ENCODE measurements at regions not wholly inside any gene's neighbourhood (a gene's known extent, or its start where the extent isn't known, plus 50 kb on each side); places are given as distances from the start of the nearest gene placed in this dataset.
A peak's percentile ranks its signal among the peaks of the same experiment; 100 is the strongest.

- H3K36me3 ChIP-seq = no peaks in the 10 kb centered on the region
- no peak for DNase-seq (ENCODE audit: low read depth in 1 of 2, low spot score in 1 of 2)
- H3K4me3 ChIP-seq = no peak overlapping the region
- no peaks in the 10 kb centered on the region for H3K27me3 ChIP-seq
- H3K9me3 ChIP-seq (ENCODE audit: low read depth) = no peaks in the 10 kb centered on the region
- TF ChIP-seq, protein P1, sequence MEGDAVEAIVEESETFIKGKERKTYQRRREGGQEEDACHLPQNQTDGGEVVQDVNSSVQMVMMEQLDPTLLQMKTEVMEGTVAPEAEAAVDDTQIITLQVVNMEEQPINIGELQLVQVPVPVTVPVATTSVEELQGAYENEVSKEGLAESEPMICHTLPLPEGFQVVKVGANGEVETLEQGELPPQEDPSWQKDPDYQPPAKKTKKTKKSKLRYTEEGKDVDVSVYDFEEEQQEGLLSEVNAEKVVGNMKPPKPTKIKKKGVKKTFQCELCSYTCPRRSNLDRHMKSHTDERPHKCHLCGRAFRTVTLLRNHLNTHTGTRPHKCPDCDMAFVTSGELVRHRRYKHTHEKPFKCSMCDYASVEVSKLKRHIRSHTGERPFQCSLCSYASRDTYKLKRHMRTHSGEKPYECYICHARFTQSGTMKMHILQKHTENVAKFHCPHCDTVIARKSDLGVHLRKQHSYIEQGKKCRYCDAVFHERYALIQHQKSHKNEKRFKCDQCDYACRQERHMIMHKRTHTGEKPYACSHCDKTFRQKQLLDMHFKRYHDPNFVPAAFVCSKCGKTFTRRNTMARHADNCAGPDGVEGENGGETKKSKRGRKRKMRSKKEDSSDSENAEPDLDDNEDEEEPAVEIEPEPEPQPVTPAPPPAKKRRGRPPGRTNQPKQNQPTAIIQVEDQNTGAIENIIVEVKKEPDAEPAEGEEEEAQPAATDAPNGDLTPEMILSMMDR (IDR thresholded peaks at IDR 0.05; ENCODE audit: low read depth, low read length) = no peak
- no peaks in the 10 kb centered on the region for H3K4me1 ChIP-seq (ENCODE audit: low read depth)
- no peak overlapping the region for H3K27ac ChIP-seq
These were observed 67.8 kb upstream of the SORBS2 start for GRCh38 chr4:185879666-185880312.

DNA sequence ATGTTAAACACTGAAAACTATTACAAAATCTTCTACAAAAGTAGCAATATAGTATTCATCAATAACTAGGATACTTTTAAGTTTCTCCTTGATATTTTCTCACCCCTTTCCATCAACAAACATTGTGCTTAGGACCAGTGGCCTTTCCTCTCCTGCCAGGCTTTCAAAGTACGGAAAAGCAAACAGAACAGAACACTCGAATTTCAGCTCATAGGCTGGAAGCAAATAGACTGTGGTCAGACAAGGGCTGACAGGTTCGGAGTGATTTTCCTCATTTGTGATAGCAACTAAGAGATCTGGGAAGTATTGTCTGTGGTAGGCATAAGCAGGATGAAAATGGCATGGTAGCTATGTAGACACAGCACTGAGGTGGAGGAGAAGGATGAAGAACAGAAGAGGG lies 68.6 kb upstream of the SORBS2 start:
- no peak for DNase-seq (ENCODE audit: low read depth in 1 of 2, low spot score in 1 of 2)
- Histone ChIP-seq H3K27ac (peak overlapping the region; percentile 45), H3K9me3 (ENCODE audit: low read depth) (no peaks in the 10 kb centered on the region), H3K27me3 (no peaks in the 10 kb centered on the region), H3K36me3 (no peaks in the 10 kb centered on the region), H3K4me3 (no peak overlapping the region), H3K4me1 (ENCODE audit: low read depth) (no peaks in the 10 kb centered on the region)
- TF ChIP-seq, protein P1 (IDR thresholded peaks at IDR 0.05; ENCODE audit: low read depth, low read length) = no peak

DNA sequence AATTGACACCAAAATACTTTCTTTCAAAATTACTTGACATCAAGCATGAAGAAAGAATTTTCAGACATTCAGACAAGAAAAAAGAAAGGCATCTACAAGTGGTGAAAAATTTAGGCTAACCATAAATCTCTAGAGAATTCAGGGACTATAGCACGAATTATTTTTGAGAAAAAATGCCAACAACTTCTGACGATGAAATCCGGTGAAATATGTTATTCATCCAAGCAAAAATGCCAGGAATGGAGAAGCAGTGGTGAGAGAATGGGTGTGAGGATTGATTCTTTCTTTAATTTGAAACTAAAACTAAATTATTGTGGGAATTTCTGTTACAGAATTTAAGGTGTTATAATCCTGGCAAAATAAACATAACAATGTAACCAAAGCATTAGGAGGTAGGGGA lies 69.4 kb upstream of the SORBS2 start:
- peak in 1 of 2 donors; percentile 44 for DNase-seq (ENCODE audit: low read depth in 1 of 2, low spot score in 1 of 2)
- no peaks in the 10 kb centered on the region for H3K9me3 ChIP-seq (ENCODE audit: low read depth)
- TF ChIP-seq, protein P1 (IDR thresholded peaks at IDR 0.05; ENCODE audit: low read depth, low read length) = no peak
- no peak overlapping the region for H3K4me3 ChIP-seq
- H3K36me3 ChIP-seq = no peaks in the 10 kb centered on the region
- H3K27ac ChIP-seq = no peak overlapping the region
- no peaks in the 10 kb centered on the region for H3K27me3 ChIP-seq
- H3K4me1 ChIP-seq (ENCODE audit: low read depth) = no peaks in the 10 kb centered on the region

GRCh38 chr4:185883591-185883990 lies 71.6 kb upstream of the SORBS2 start:
- no peaks in the 10 kb centered on the region for H3K27me3 ChIP-seq
- no peak for DNase-seq (ENCODE audit: low read depth in 1 of 2, low spot score in 1 of 2)

GRCh38 chr4:185885075-185885474 lies 73.1 kb upstream of the SORBS2 start:
- no peak for DNase-seq (ENCODE audit: low read depth in 1 of 2, low spot score in 1 of 2)
- TF ChIP-seq, protein P1 (IDR thresholded peaks at IDR 0.05; ENCODE audit: low read depth, low read length) = no peak
- Histone ChIP-seq H3K4me1 (ENCODE audit: low read depth) (peaks cover under 1% of the 10 kb centered on the region), H3K9me3 (ENCODE audit: low read depth) (no peaks in the 10 kb centered on the region), H3K4me3 (no peak overlapping the region), H3K27ac (no peak overlapping the region), H3K27me3 (no peaks in the 10 kb centered on the region), H3K36me3 (no peaks in the 10 kb centered on the region)

More at GRCh38 chr4:185883591-185883990, 71.6 kb upstream of the SORBS2 start:
- Histone ChIP-seq H3K9me3 (ENCODE audit: low read depth) (no peaks in the 10 kb centered on the region), H3K36me3 (no peaks in the 10 kb centered on the region), H3K4me3 (no peak overlapping the region), H3K4me1 (ENCODE audit: low read depth) (no peaks in the 10 kb centered on the region), H3K27ac (no peak overlapping the region)
- TF ChIP-seq, protein P1 (IDR thresholded peaks at IDR 0.05; ENCODE audit: low read depth, low read length) = no peak
